ENCODE measurements at regions not wholly inside any gene's neighbourhood (a gene's known extent, or its start where the extent isn't known, plus 50 kb on each side); places are given as distances from the start of the nearest gene placed in this dataset.

- Histone ChIP-seq H2BK12ac (ENCODE audit: low read depth, low read length) (no peak overlapping the region), H4K5ac (ENCODE audit: insufficient read length, low read depth, low read length) (no peak overlapping the region), H3K4me2 (ENCODE audit: insufficient read depth in 1 of 2, low read depth in 2 of 2, low read length in 2 of 2) (no peak overlapping the region), H3K27me3 (replicated peaks in 1 of 4; ENCODE audit: control insufficient read depth in 3 of 4, extremely low read depth in 1 of 4, insufficient read depth in 3 of 4, low read length in 3 of 4) (no peaks in the 10 kb centered on the region), H3K9me3 (ENCODE audit: insufficient read depth in 2 of 2, low read depth in 1 of 2, low read length in 1 of 2) (no peaks in the 10 kb centered on the region), H4K91ac (replicated peaks; ENCODE audit: insufficient read length, low read length) (no peak overlapping the region), H3K23me2 (ENCODE audit: low read depth, low read length) (no peaks in the 10 kb centered on the region), H3K56ac (replicated peaks; ENCODE audit: insufficient read length, low read depth, low read length) (no peak overlapping the region), H3K23ac (ENCODE audit: insufficient read length) (no peak overlapping the region), H3K4me3 (ENCODE audit: extremely low read depth in 1 of 4, insufficient read depth in 2 of 4, low read depth in 3 of 4, low read length in 4 of 4) (no peak overlapping the region), H3K79me2 (ENCODE audit: control insufficient read depth in 1 of 2, insufficient read depth in 2 of 2, low read length in 2 of 2) (no peaks in the 10 kb centered on the region), H2BK120ac (replicated peaks; ENCODE audit: low read depth, low read length) (no peak overlapping the region), H3K14ac (ENCODE audit: insufficient read length) (no peak overlapping the region), H2AK5ac (ENCODE audit: low read depth, low read length) (no peak overlapping the region), H3K36me3 (ENCODE audit: control insufficient read depth in 2 of 4, insufficient read depth in 4 of 4, low read length in 3 of 4) (no peaks in the 10 kb centered on the region), H2AFZ (ENCODE audit: low read length) (no peak overlapping the region), H3K9ac (replicated peaks in 1 of 4; ENCODE audit: extremely low read depth in 1 of 4, low read depth in 3 of 4, low read length in 3 of 4) (no peak overlapping the region), H3K4ac (replicated peaks; ENCODE audit: insufficient read length, low read depth, low read length) (no peak overlapping the region), H2BK5ac (ENCODE audit: low read depth, low read length) (no peak overlapping the region), H3K4me1 (replicated peaks in 1 of 4; ENCODE audit: control insufficient read depth in 3 of 4, insufficient read depth in 4 of 4, low read length in 3 of 4) (no peaks in the 10 kb centered on the region), H3K27ac (ENCODE audit: low read depth, low read length) (no peak overlapping the region), H3K79me1 (ENCODE audit: low read depth, low read length) (no peaks in the 10 kb centered on the region), H4K8ac (ENCODE audit: extremely low read depth, insufficient read depth, low read length) (no peak overlapping the region), H2BK20ac (ENCODE audit: low read length) (no peak overlapping the region), H2BK15ac (ENCODE audit: low read length) (no peak overlapping the region), H3K18ac (ENCODE audit: extremely low read depth, low read length) (no peak overlapping the region), H4K20me1 (replicated peaks in 1 of 2; ENCODE audit: control insufficient read depth in 1 of 2, insufficient read depth in 2 of 2, low read length in 2 of 2) (no peaks in the 10 kb centered on the region)
- no peak for DNase-seq (ENCODE audit: low read depth in 1 of 2, low spot score in 2 of 2)
- no peak for FAIRE-seq
- CTCF ChIA-PET (ENCODE audit: partially characterized antibody), result interaction anchor here (0.9 to 3.1 kb wide), 5 partner anchors 9 to 27 kb away, joined by 3 to 15 read pairs (median 3); no protein-coding TSS in a partner anchor
- POLR2A ChIA-PET (ENCODE audit: partially characterized antibody), result interaction anchor here (1.4 kb wide), 1 partner anchor 234 kb away, joined by 3 read pairs; no protein-coding TSS in a partner anchor
- TF ChIP-seq BRCA1 (IDR thresholded peaks at IDR 0.05; ENCODE audit: low read depth, low read length) (no peak), YY1 (IDR thresholded peaks at IDR 0.05; ENCODE audit: low read depth, low read length) (no peak), CHD2 (IDR thresholded peaks at IDR 0.05; ENCODE audit: low read length) (no peak), NANOG (IDR thresholded peaks at IDR 0.05; ENCODE audit: insufficient read depth, low read depth, low read length, poor library complexity, severe bottlenecking) (no peak), SP1 (IDR thresholded peaks at IDR 0.05; ENCODE audit: low read depth, low read length) (no peak), RBBP5 (IDR thresholded peaks at IDR 0.05; ENCODE audit: borderline replicate concordance, low read depth, low read length) (no peak), ASH2L (IDR thresholded peaks at IDR 0.05; ENCODE audit: low read length) (no peak), CTBP2 (IDR thresholded peaks at IDR 0.05; ENCODE audit: borderline replicate concordance, insufficient read depth, insufficient read length, low read length) (no peak), CBX8 (IDR thresholded peaks at IDR 0.05; ENCODE audit: borderline replicate concordance, low read depth, low read length) (no peak), GABPA (IDR thresholded peaks at IDR 0.05; ENCODE audit: borderline replicate concordance, insufficient read depth, low read length) (no peak), CREB1 (IDR thresholded peaks at IDR 0.05) (no peak), POLR2AphosphoS5 (IDR thresholded peaks at IDR 0.05; ENCODE audit: low read depth, low read length) (no peak), KDM4A (IDR thresholded peaks at IDR 0.05; ENCODE audit: low read depth, low read length, severe bottlenecking) (no peak), POU5F1 (IDR thresholded peaks at IDR 0.05; ENCODE audit: low read depth, low read length) (no peak)
- WGBS, 2 experiments (ENCODE audit: extremely low coverage in 1 of 2, insufficient coverage in 1 of 2, insufficient read length in 1 of 2, insufficient replicate concordance in 2 of 2, low coverage in 1 of 2, low lambda C conversion rate in 2 of 2, missing lambda C conversion rate in 1 of 2), result 95% methylated on average over 5 of the region's 5 CpGs; no CpG with 5 or more reads in 1 of the 2 experiments
These were observed 55.4 kb downstream of the ARL6IP4 start for GRCh38 chr12:123035841-123036240.
